HCT116 (cell line): ENCODE measurements at regions not wholly inside any gene's neighbourhood (a gene's known extent, or its start where the extent isn't known, plus 50 kb on each side); places are given as distances from the start of the nearest gene placed in this dataset.

Source experiments
- POLR2AphosphoS5 ChIP-seq: IDR thresholded peaks from 2 replicates; pipeline ENCODE4 v1.6.1; 2011; ENCODE audit warnings: mild to moderate bottlenecking, low read depth, low read length, moderate library complexity
- TF ChIP-seq, protein P1 (sequence below), 3 experiments: fragments of 200-600 bp in 1 of 3; sonication (generic) in 1 of 3; IDR thresholded peaks in 2 of 3; conservative IDR thresholded peaks in 1 of 3; 2 replicates each; pipeline ENCODE4 v1.5.1; 2012 to 2017; ENCODE audit warnings: low read depth in 2 of 3, low read length in 2 of 3, antibody characterized with exemption in 1 of 3, borderline replicate concordance in 1 of 3, control low read depth in 1 of 3, mild to moderate bottlenecking in 1 of 3, mixed read lengths in 1 of 3, mixed run types in 1 of 3, moderate library complexity in 1 of 3; ENCODE audit not compliant: insufficient read depth in 1 of 3

DNA sequence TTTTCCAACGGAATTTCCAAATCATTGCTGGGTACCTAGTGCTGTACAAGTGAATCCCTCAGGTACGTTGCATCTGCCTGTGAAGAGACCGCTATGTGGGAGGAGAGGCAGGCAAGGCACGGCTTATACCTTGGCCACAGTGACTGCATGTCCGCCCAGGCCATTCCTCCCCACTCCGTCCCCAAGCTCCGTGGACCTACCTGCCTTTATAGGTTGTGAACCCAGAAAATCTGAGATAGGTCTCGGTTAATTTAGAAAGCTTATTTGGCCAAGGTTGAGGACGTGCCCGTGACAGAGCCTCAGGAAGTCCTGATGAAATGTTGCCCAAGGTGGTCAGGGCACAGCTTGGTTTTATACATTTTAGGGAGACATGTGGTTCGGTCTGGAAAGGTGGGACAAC, 218.5 kb upstream of the TSHZ3 start:
- TF ChIP-seq, protein P1, sequence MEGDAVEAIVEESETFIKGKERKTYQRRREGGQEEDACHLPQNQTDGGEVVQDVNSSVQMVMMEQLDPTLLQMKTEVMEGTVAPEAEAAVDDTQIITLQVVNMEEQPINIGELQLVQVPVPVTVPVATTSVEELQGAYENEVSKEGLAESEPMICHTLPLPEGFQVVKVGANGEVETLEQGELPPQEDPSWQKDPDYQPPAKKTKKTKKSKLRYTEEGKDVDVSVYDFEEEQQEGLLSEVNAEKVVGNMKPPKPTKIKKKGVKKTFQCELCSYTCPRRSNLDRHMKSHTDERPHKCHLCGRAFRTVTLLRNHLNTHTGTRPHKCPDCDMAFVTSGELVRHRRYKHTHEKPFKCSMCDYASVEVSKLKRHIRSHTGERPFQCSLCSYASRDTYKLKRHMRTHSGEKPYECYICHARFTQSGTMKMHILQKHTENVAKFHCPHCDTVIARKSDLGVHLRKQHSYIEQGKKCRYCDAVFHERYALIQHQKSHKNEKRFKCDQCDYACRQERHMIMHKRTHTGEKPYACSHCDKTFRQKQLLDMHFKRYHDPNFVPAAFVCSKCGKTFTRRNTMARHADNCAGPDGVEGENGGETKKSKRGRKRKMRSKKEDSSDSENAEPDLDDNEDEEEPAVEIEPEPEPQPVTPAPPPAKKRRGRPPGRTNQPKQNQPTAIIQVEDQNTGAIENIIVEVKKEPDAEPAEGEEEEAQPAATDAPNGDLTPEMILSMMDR (IDR thresholded peaks at IDR 0.05 in 2 of 3, conservative IDR thresholded peaks at IDR 0.05 in 1 of 3; ENCODE audit: borderline replicate concordance in 1 of 3, insufficient read depth in 1 of 3, low read depth in 2 of 3, low read length in 2 of 3): no peak
- TF ChIP-seq POLR2AphosphoS5: no peak
